ENCODE measurements at regions not wholly inside any gene's neighbourhood (a gene's known extent, or its start where the extent isn't known, plus 50 kb on each side); places are given as distances from the start of the nearest gene placed in this dataset.

DNA sequence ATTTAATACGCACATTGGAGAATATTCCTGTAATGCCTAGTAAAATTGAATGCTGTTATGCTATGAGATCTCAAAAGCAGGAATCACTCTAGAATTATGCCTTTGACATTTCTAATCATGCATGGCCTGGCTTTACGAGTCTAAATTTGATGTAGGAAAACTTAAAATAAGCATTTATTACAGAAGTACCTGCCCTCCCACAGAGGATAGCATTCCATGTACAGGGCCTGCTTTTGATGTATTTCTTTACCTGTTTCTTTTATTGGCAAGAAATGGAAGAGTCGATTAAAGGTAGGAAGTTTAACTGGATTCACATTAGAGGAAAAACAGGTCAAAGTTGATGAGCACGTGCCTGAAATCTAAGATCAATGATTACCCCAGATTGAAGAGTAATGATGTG lies 219.5 kb downstream of the PCDH7 start:
- Histone ChIP-seq H3K27me3 (no peaks in the 10 kb centered on the region), H3K9me3 (no peaks in the 10 kb centered on the region), H3K4me1 (peaks cover 0 to 6% (median 5%) of the 10 kb centered on the region in 4 donors), H3K4me3 (no peak overlapping the region), H3K27ac (replicated peaks in 1 of 4) (no peak overlapping the region), H3K36me3 (no peaks in the 10 kb centered on the region)
- TF ChIP-seq, protein P1, sequence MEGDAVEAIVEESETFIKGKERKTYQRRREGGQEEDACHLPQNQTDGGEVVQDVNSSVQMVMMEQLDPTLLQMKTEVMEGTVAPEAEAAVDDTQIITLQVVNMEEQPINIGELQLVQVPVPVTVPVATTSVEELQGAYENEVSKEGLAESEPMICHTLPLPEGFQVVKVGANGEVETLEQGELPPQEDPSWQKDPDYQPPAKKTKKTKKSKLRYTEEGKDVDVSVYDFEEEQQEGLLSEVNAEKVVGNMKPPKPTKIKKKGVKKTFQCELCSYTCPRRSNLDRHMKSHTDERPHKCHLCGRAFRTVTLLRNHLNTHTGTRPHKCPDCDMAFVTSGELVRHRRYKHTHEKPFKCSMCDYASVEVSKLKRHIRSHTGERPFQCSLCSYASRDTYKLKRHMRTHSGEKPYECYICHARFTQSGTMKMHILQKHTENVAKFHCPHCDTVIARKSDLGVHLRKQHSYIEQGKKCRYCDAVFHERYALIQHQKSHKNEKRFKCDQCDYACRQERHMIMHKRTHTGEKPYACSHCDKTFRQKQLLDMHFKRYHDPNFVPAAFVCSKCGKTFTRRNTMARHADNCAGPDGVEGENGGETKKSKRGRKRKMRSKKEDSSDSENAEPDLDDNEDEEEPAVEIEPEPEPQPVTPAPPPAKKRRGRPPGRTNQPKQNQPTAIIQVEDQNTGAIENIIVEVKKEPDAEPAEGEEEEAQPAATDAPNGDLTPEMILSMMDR (IDR thresholded peaks at IDR 0.05), result no peak
- TF ChIP-seq EP300 (IDR thresholded peaks at IDR 0.05) (no peak), POLR2A (IDR thresholded peaks at IDR 0.05; ENCODE audit: low read depth) (no peak), POLR2AphosphoS5 (IDR thresholded peaks at IDR 0.05) (no peak)
- WGBS, result 71% methylated on average over 4 of the region's 4 CpGs
- intact Hi-C loops (cut with DNase I), result no loop called here
- DNase-seq (ENCODE audit: extremely low spot score), result no peak

DNA sequence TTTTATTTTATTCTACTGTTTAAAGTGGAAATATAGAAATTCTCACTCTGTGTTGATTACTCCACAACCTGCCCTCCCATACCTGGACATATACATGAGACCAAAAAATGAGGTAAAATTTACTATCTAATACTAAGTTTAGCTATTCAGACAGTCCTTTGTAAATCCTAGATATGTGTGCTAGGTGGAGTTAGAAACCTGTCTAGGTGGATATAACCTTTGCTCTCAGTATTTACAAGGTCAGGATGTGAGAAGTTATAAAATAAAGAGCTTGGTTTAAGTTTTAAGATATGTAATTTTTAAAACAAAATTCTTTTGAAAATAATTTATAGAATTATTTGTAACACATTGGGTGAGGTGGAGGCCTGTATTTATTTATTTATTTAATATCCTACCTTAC lies 221.5 kb downstream of the PCDH7 start:
- Histone ChIP-seq H3K27me3 (no peaks in the 10 kb centered on the region), H3K4me1 (peaks cover 0 to 8% (median 5%) of the 10 kb centered on the region in 4 donors), H3K4me3 (no peak overlapping the region), H3K36me3 (no peaks in the 10 kb centered on the region), H3K9me3 (no peaks in the 10 kb centered on the region), H3K27ac (replicated peaks in 1 of 4) (no peak overlapping the region)
- intact Hi-C loops (cut with DNase I), result no loop called here
- TF ChIP-seq, protein P1 (IDR thresholded peaks at IDR 0.05), result no peak
- TF ChIP-seq POLR2AphosphoS5 (IDR thresholded peaks at IDR 0.05), result no peak
- TF ChIP-seq EP300 (IDR thresholded peaks at IDR 0.05), result no peak
- no peak for TF ChIP-seq POLR2A (IDR thresholded peaks at IDR 0.05; ENCODE audit: low read depth)
- no peak for DNase-seq (ENCODE audit: extremely low spot score)

DNA sequence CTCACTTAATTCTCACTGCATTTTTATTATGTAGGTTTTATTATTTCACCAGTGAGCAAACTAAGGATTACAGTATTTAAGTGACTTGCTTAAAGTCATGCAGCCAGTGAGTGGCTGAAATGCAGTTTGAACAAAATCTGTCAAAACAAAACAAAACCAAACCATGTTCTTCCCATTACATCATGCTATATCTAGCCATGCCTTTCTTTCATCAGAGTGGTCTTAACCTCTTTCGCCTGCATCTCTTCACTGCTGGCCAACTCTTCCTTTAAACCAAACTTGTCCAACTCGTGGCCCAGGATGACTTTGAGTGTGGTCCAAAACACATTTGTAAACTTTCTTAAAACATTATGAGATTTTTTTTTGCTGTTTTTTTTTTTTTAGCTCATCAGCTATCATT lies 223.2 kb downstream of the PCDH7 start:
- DNase-seq (ENCODE audit: extremely low spot score), result no peak
- WGBS, result 37% methylated on average over 2 of the region's 2 CpGs
- Histone ChIP-seq H3K9me3 (no peaks in the 10 kb centered on the region), H3K36me3 (no peaks in the 10 kb centered on the region), H3K27me3 (no peaks in the 10 kb centered on the region), H3K4me1 (peaks cover 0 to 10% (median 6%) of the 10 kb centered on the region in 4 donors), H3K4me3 (no peak overlapping the region), H3K27ac (replicated peaks in 1 of 4) (no peak overlapping the region)
- intact Hi-C loops (cut with DNase I), result no loop called here
- TF ChIP-seq EP300 (IDR thresholded peaks at IDR 0.05) (no peak), POLR2A (IDR thresholded peaks at IDR 0.05; ENCODE audit: low read depth) (no peak), POLR2AphosphoS5 (IDR thresholded peaks at IDR 0.05) (no peak)
- TF ChIP-seq, protein P1 (IDR thresholded peaks at IDR 0.05), result no peak

DNA sequence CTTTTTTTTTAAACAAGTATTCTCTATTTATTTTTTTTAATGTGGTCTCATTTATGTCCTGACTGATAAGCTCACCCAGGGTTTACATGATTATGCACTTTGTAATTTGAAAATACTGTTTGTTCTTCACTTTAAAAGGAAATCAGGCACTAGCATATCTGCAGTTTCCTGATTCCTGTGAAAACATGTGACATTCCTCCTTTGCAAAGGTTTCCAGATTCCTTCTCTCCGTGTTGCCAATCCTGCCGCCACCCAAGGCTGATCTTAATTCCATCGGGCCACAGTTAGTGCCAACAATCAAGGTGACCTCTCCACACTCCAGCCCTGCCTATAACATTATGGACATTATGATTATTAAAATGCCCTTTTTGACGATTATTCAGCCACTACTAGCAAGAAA lies 225.4 kb downstream of the PCDH7 start:
- TF ChIP-seq, protein P1 (IDR thresholded peaks at IDR 0.05), result no peak
- no peak for TF ChIP-seq POLR2AphosphoS5 (IDR thresholded peaks at IDR 0.05)
- intact Hi-C loops (cut with DNase I), result no loop called here
- 62% methylated on average over 4 of the region's 4 CpGs for WGBS
- Histone ChIP-seq H3K9me3 (no peaks in the 10 kb centered on the region), H3K36me3 (no peaks in the 10 kb centered on the region), H3K4me1 (peaks cover 0 to 15% (median 3%) of the 10 kb centered on the region in 4 donors), H3K4me3 (no peak overlapping the region), H3K27me3 (no peaks in the 10 kb centered on the region), H3K27ac (replicated peaks in 1 of 4) (no peak overlapping the region)
- DNase-seq (ENCODE audit: extremely low spot score), result no peak

DNA sequence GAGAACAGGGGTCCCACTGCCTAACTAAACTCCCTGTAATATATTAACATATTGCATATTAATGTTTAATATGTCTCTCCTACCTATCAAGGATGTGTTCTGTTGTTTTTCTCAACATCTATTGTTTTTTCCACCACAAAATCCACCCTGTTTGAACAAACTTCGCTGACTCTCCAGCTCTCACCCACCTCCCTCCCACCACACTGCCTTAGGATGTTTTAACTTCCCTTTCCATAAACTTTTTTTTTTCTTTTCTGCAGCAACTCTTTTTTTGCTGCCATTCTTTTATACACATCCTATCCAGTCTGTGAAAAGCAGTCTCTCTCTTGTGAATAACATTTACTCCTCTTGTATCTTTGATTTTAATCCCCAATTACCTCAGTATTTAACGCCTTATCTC lies 226.1 kb downstream of the PCDH7 start:
- Histone ChIP-seq H3K4me1 (peaks cover 0 to 15% (median 3%) of the 10 kb centered on the region in 4 donors), H3K36me3 (no peaks in the 10 kb centered on the region), H3K9me3 (no peaks in the 10 kb centered on the region), H3K4me3 (no peak overlapping the region), H3K27me3 (no peaks in the 10 kb centered on the region), H3K27ac (replicated peaks in 1 of 4) (no peak overlapping the region)
- 89% methylated on average over 2 of the region's 2 CpGs for WGBS
- TF ChIP-seq, protein P1 (IDR thresholded peaks at IDR 0.05), result no peak
- TF ChIP-seq POLR2AphosphoS5 (IDR thresholded peaks at IDR 0.05) (no peak), POLR2A (IDR thresholded peaks at IDR 0.05; ENCODE audit: low read depth) (no peak), EP300 (IDR thresholded peaks at IDR 0.05) (no peak)
- intact Hi-C loops (cut with DNase I), result no loop called here
- no peak for DNase-seq (ENCODE audit: extremely low spot score)
